ENCODE measurements at regions not wholly inside any gene's neighbourhood (a gene's known extent, or its start where the extent isn't known, plus 50 kb on each side); places are given as distances from the start of the nearest gene placed in this dataset.

DNA sequence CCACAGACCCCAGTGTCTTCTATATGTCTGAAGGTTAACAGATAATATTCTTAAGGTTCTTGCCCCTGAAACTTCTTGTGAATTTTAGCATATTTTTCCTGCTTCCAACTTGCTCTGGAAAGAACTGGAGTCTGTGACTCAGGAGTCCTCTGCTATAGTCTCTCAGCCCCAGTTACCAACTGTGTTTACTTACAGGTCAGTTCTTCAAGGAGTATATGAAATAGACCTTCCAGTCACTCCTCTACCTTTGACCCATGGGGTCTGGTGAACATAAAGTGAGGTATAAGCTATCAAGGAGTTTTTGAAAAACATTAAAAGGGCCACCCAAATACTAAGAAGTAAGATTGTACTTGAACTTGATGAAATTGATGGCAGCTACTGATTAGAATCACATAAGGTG is 139.2 kb upstream of the ROPN1 start:
- CTCF ChIA-PET, result no interaction called here
- TF ChIP-seq CTCF (IDR thresholded peaks at IDR 0.05; ENCODE audit: control extremely low read depth, extremely low read depth, low read depth, missing control alignments), result no peak
- no peak for DNase-seq (ENCODE audit: extremely low spot score)
- POLR2A ChIA-PET, result no interaction called here

DNA sequence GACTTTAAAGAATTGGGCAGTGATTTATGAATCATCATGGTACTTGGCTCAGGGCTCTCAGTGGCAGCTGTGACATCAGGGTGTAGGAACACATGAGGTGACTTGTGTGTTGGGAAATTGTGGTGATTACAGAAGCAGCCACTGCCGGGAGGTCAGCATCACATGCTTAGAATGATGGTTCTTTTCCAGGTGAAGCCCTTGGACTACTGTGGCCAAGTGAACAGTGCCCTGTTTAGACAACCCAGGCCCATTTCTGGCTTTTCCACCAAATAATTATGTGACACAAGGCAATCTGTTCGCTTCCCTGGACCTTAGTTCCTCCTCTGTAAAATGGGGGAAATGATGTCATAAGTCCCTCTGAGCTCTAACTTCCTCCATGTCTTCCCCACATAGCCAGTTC is 139.7 kb upstream of the ROPN1 start:
- no peak for TF ChIP-seq CTCF (IDR thresholded peaks at IDR 0.05; ENCODE audit: control extremely low read depth, extremely low read depth, low read depth, missing control alignments)
- ChIA-PET CTCF (no interaction called here), POLR2A (no interaction called here)
- no peak for DNase-seq (ENCODE audit: extremely low spot score)

- TF ChIP-seq CTCF (IDR thresholded peaks at IDR 0.05; ENCODE audit: control extremely low read depth, extremely low read depth, low read depth, missing control alignments), result no peak
- POLR2A ChIA-PET, result no interaction called here
- CTCF ChIA-PET, result interaction anchor here (1.3 kb wide), 1 partner anchor 10 kb away, joined by 3 read pairs; no protein-coding TSS in a partner anchor
- no peak for DNase-seq (ENCODE audit: extremely low spot score)
Measured at GRCh38 chr3:124132813-124133212, 140.9 kb upstream of the ROPN1 start.

DNA sequence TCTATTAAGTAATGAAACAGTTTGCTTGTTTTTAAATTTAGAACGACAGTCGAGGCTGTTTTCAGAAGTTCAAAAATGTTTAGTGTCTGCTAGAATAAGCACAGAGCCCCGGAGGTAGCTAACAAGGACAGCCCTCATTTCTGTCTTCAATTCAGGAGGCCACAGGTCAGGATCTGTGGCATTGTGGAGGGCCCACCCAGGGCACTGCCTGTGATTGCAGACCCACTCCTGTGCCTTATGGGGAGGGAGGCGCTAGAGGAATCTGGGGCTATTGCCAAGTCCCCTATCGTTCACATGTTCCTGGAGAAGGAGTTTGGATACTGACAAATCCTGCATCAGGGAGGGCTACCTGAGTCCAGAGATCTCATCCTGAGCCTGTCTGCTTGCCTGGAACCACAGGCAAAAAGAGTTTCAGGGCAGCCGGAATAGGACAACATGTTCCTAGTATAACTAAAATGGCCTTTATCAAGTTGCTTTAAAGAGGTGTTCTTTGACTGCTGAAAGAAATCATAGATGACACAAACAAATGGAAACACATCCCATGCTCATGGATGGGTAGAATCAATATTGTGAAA is 141.5 kb upstream of the ROPN1 start:
- ChIA-PET CTCF (interaction anchor here (1.3 kb wide), 1 partner anchor 10 kb away, joined by 3 read pairs; no protein-coding TSS in a partner anchor), POLR2A (no interaction called here)
- DNase-seq (ENCODE audit: extremely low spot score), result no peak
- no peak for TF ChIP-seq CTCF (IDR thresholded peaks at IDR 0.05; ENCODE audit: control extremely low read depth, extremely low read depth, low read depth, missing control alignments)

DNA sequence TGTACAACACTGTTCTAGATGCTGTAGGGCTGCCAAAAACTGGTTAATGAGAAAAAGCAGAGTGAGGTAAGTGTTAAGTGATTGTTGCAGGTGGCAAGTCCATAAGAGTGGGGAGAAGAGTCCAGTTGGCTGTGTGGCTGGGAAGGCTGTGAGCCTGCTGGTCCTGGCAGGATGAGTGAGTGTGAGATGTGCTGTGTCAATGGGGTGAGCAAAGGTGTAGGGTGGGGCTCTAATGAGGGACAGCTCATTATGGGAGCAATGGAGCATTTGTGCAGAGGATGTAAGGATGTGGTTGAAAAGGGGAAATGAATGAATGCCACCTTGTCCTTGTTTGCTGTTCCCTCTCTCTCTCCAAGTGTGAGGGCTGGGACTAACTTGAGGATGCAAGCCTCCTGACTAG is 145.3 kb upstream of the ROPN1 start:
- TF ChIP-seq CTCF (IDR thresholded peaks at IDR 0.05; ENCODE audit: control extremely low read depth, extremely low read depth, low read depth, missing control alignments), result no peak
- ChIA-PET POLR2A (no interaction called here), CTCF (no interaction called here)
- no peak for DNase-seq (ENCODE audit: extremely low spot score)

DNA sequence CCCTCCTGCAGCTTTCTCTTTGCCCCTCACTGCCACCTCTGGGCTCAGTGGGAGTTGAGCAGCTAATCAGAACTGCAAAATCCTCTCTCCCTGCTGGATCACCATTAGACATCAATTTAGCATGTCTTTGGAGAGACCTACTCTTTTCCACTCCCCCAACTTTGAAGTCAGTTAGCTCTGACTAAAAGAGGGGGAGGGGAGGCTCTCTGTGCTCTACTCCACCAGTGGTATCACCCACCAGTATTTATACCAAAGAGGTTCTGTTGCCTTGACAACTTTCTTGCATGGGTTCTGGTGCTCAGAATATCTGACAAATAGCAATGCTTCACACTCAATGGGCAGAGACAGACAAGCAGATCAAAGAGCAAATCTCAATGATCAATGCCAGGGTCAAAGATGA is 146.2 kb upstream of the ROPN1 start:
- CTCF ChIA-PET, result no interaction called here
- POLR2A ChIA-PET, result no interaction called here
- no peak for TF ChIP-seq CTCF (IDR thresholded peaks at IDR 0.05; ENCODE audit: control extremely low read depth, extremely low read depth, low read depth, missing control alignments)
- DNase-seq (ENCODE audit: extremely low spot score), result no peak

- no peak for DNase-seq (ENCODE audit: extremely low spot score)
- CTCF ChIA-PET, result no interaction called here
- no peak for TF ChIP-seq CTCF (IDR thresholded peaks at IDR 0.05; ENCODE audit: control extremely low read depth, extremely low read depth, low read depth, missing control alignments)
- POLR2A ChIA-PET, result no interaction called here
Measured at GRCh38 chr3:124140746-124141145, 148.8 kb upstream of the ROPN1 start.

All from GM10248 (cell line).